GM19099 (cell line): ENCODE measurements at regions not wholly inside any gene's neighbourhood (a gene's known extent, or its start where the extent isn't known, plus 50 kb on each side); places are given as distances from the start of the nearest gene placed in this dataset.

Source experiments
- POLR2A ChIP-seq: IDR thresholded peaks from 3 replicates; pipeline ENCODE4 v1.6.1; 2011; ENCODE audit warnings: low read depth; ENCODE audit not compliant: insufficient read length; ENCODE audit errors: extremely low read depth

DNA sequence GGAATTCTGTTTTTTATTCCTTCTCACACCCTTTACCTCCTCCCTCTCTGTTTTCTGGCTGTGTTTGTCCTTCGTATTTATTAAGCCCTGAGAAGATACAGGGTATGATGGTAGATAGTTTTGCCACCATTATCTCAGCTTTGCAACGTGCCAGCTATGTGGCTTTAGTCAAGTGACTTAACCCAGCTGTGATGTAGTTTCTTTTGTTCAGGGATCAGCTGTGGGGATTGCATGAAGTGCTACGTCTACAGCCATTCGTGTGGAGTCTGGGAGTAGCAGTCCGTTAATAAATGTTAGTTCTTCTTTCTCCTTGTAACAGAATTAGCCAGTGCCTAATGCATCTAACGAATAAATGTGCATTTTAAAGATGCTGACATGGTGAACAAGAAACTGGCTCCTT is 128.4 kb downstream of the HAPSTR1 start:
- TF ChIP-seq POLR2A, result no peak

GRCh38 chr16:9225527-9226316 is 134.3 kb downstream of the HAPSTR1 start:
- TF ChIP-seq POLR2A, result no peak

- TF ChIP-seq POLR2A, result no peak
Measured at GRCh38 chr16:9226924-9227323, 135.5 kb downstream of the HAPSTR1 start.

DNA sequence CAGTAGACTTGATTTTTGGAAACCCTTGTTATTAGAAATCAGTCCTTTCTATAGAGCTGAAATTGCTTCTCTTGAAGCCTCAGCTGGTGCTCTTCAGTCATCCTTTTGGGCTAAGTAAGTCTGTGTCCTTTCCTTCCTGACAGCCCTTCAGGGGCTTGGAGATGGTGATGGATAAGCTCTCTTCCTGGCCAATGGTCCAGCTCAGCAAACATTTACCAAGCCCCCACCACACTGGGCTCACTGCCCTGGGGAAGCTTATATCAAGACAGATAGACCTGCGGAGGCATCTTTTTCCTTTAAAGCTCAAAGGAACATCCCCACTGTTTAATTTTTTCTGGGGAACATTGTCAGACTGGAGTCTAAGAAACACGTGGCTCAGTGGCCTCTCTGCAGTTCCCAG is 139.6 kb downstream of the HAPSTR1 start:
- TF ChIP-seq POLR2A, result no peak

GRCh38 chr16:9232102-9232770 is 140.8 kb downstream of the HAPSTR1 start:
- TF ChIP-seq POLR2A, result no peak

GRCh38 chr16:9235867-9236266 is 144.4 kb downstream of the HAPSTR1 start:
- no peak for TF ChIP-seq POLR2A

DNA sequence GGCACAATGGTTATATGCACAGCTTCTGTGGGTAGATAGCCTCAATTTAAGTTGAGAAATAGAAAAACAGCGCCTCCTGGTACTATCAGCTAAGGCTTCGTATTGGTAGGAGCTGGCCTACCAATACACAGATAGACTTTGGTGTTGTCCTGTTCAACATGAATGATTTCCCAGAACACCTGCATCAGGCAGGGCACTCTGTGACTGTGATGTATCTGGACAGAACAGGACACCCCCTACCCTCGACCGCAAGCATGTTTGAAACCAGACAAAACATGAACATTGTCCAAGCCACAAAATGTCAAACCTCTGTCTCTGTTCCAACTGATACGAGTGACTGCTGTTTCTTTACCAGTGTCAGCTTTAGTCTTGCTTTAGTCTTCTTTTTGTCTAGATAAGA is 144.9 kb downstream of the HAPSTR1 start:
- TF ChIP-seq POLR2A, result no peak

DNA sequence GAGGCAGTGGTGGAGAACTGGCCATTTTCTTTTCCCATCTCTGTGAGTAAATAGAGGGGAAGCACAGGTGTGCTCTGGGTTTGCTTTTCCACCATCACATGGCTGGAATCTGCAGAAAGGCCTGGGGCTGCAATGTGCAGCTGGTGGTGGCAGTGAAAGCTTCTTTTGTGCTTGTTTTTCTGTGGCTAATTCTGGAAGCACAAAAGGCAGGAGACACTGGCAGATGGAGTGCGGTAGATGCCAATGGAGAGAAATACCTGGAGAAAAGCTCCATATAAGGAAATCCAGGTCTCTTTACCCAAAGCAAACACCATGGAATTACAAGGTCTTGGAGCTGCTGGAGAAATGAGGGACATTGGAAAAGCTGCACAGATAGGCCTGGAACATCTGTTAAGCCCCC is 146.9 kb downstream of the HAPSTR1 start:
- no peak for TF ChIP-seq POLR2A

GRCh38 chr16:9241177-9241576 is 149.7 kb downstream of the HAPSTR1 start:
- no peak for TF ChIP-seq POLR2A

- TF ChIP-seq POLR2A, result no peak
Measured at GRCh38 chr16:9248162-9248561, 156.7 kb downstream of the HAPSTR1 start.

DNA sequence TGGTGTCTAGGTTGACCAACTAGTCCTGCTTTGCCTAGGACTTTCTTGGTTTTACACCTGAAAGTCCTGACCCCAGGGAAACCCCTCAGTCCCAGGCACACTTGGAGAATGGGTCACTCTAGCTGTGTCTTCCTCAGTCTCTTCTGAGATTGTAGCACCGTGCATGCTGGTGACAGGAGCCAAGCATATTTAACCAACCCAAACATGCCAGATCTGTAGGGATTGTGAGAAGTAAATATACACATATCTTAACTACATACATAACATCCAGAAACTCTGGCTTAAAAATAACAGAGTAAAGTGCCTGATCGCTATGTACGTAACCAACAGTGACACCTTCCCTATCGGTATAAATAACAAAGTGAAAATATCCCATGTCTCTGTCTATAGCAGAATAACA is 158.1 kb downstream of the HAPSTR1 start:
- TF ChIP-seq POLR2A, result no peak

DNA sequence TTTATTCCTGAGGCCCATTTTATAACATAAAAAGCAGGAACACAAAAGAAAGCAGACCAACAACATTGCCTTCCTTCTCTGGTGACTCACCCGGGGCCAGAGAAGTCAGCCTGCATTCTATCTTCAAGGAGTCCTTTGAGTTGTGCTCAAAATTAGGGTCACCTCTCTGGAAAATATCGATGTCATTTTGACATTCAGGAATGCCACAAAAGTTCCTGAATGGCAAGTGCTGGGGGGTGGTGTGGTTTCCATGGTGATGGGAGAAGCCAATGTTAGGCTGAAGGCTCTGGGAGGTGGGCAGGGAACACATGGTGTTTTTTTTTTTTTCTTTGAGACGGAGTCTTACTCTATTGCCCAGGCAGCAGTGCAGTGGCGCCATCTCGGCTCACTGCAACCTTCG is 159.6 kb downstream of the HAPSTR1 start:
- no peak for TF ChIP-seq POLR2A

DNA sequence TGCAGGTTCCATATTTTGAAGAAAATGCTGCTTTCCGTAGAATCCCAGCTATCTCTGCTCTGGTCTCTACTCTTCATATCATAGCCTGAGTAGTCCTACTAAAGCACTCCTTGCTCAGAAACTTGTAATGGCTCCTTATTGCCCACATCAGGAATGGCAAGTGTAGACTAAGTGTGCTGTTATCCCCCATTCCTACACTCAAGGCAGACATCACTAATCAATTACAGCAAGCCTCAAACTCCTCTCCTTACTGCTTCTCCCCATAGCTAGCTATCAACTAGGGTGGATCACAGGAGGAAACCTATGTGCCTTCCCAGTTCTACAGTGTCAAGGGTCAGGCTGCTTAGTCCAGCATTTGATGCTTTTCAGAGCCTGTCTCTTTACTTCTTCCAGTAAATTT is 163.4 kb downstream of the HAPSTR1 start:
- no peak for TF ChIP-seq POLR2A

GRCh38 chr16:9256196-9256595 is 164.8 kb downstream of the HAPSTR1 start:
- TF ChIP-seq POLR2A, result no peak

- no peak for TF ChIP-seq POLR2A
Measured at GRCh38 chr16:9257843-9258242, 166.4 kb downstream of the HAPSTR1 start.

- no peak for TF ChIP-seq POLR2A
Measured at GRCh38 chr16:9258423-9259051, 167.1 kb downstream of the HAPSTR1 start.
